RWPE2 (cell line): ENCODE measurements at regions not wholly inside any gene's neighbourhood (a gene's known extent, or its start where the extent isn't known, plus 50 kb on each side); places are given as distances from the start of the nearest gene placed in this dataset.

Experiments
- ATAC-seq: fragments of 200-7000 bp; cut with Tn5 transposase; 3 replicates; pipeline ENCODE4 v1.9.1; 2021; ENCODE audit warnings: low read depth
- DNase-seq: peaks from one replicate; pipeline ENCODE4 v3.0.0-alpha.2; 2020; ENCODE audit warnings: low spot score
- H3K27ac ChIP-seq: fragments of 450-650 bp; 2 replicates; pipeline ENCODE4 v1.5.1; 2017; ENCODE audit warnings: mild to moderate bottlenecking; ENCODE audit not compliant: poor library complexity, severe bottlenecking
- H3K27me3 ChIP-seq: fragments of 250-450 bp; sonication (Bioruptor Pico); 2 replicates; pipeline ENCODE4 v1.5.1; 2021; ENCODE audit warnings: mild to moderate bottlenecking, moderate library complexity; ENCODE audit not compliant: insufficient read depth, poor library complexity, severe bottlenecking
- H3K36me3 ChIP-seq: fragments of 250-450 bp; sonication (Bioruptor Pico); 2 replicates; pipeline ENCODE4 v1.5.1; 2020; ENCODE audit warnings: low read depth, mild to moderate bottlenecking, moderate library complexity
- H3K4me1 ChIP-seq: fragments of 250-450 bp; sonication (Bioruptor Pico); 2 replicates; pipeline ENCODE4 v1.5.1; 2021; ENCODE audit warnings: mild to moderate bottlenecking, moderate library complexity; ENCODE audit not compliant: insufficient read depth, poor library complexity, severe bottlenecking
- H3K4me3 ChIP-seq: fragments of 250-450 bp; sonication (Bioruptor Pico); 2 replicates; pipeline ENCODE4 v1.5.1; 2021; ENCODE audit warnings: mild to moderate bottlenecking, moderate library complexity; ENCODE audit not compliant: severe bottlenecking
- H3K9me3 ChIP-seq: fragments of 250-450 bp; sonication (Bioruptor Pico); 2 replicates; pipeline ENCODE4 v1.5.1; 2021; ENCODE audit warnings: mild to moderate bottlenecking, moderate library complexity; ENCODE audit not compliant: severe bottlenecking
- CTCF ChIP-seq: fragments of 450-650 bp; IDR thresholded peaks from one replicate; pipeline ENCODE4 v1.5.1; 2017; ENCODE audit warnings: mild to moderate bottlenecking, moderate library complexity; ENCODE audit not compliant: poor library complexity, severe bottlenecking

GRCh38 chr7:109351493-109351892 lies 781.8 kb downstream of the DNAJB9 start:
- DNase-seq (no peak), ATAC-seq (no peak)
- H3K27me3 ChIP-seq, result no peaks in the 10 kb centered on the region
- no peaks in the 10 kb centered on the region for H3K4me1 ChIP-seq
- no peak overlapping the region for H3K4me3 ChIP-seq
- H3K36me3 ChIP-seq, result no peaks in the 10 kb centered on the region
- TF ChIP-seq CTCF, result no peak
- H3K9me3 ChIP-seq, result peaks cover 2% of the 10 kb centered on the region
- H3K27ac ChIP-seq, result no peak overlapping the region

- DNase-seq (no peak), ATAC-seq (no peak)
- Histone ChIP-seq H3K4me3 (no peak overlapping the region), H3K9me3 (peaks cover 2% of the 10 kb centered on the region), H3K27me3 (no peaks in the 10 kb centered on the region), H3K4me1 (no peaks in the 10 kb centered on the region), H3K27ac (no peak overlapping the region), H3K36me3 (no peaks in the 10 kb centered on the region)
- TF ChIP-seq CTCF, result no peak
These were observed 784.3 kb downstream of the DNAJB9 start for GRCh38 chr7:109354000-109354399.

GRCh38 chr7:109354552-109354951 lies 784.9 kb downstream of the DNAJB9 start:
- Histone ChIP-seq H3K36me3 (no peaks in the 10 kb centered on the region), H3K27ac (no peak overlapping the region), H3K4me3 (no peak overlapping the region), H3K9me3 (peaks cover 2% of the 10 kb centered on the region), H3K4me1 (no peaks in the 10 kb centered on the region), H3K27me3 (no peaks in the 10 kb centered on the region)
- DNase-seq, result no peak
- ATAC-seq, result no peak
- no peak for TF ChIP-seq CTCF

GRCh38 chr7:109375823-109376222 lies 806.1 kb downstream of the DNAJB9 start:
- no peaks in the 10 kb centered on the region for H3K4me1 ChIP-seq
- no peak overlapping the region for H3K4me3 ChIP-seq
- H3K36me3 ChIP-seq, result no peaks in the 10 kb centered on the region
- H3K9me3 ChIP-seq, result no peaks in the 10 kb centered on the region
- H3K27ac ChIP-seq, result no peak overlapping the region
- no peak for ATAC-seq
- no peak for DNase-seq
- no peaks in the 10 kb centered on the region for H3K27me3 ChIP-seq
- no peak for TF ChIP-seq CTCF

- Histone ChIP-seq H3K4me1 (no peaks in the 10 kb centered on the region), H3K9me3 (no peaks in the 10 kb centered on the region), H3K36me3 (no peaks in the 10 kb centered on the region), H3K4me3 (no peak overlapping the region), H3K27me3 (no peaks in the 10 kb centered on the region), H3K27ac (no peak overlapping the region)
- DNase-seq, result no peak
- TF ChIP-seq CTCF, result no peak
- no peak for ATAC-seq
These were observed 806.9 kb downstream of the DNAJB9 start for GRCh38 chr7:109376576-109376975.
